Activated T-cell treated with anti-CD3 and anti-CD28 coated beads for 48 hours (primary cell): ENCODE measurements at regions not wholly inside any gene's neighbourhood (a gene's known extent, or its start where the extent isn't known, plus 50 kb on each side); places are given as distances from the start of the nearest gene placed in this dataset.
"Not testable (repeated sequence)": the region's sequence is repeated elsewhere in the genome, so short reads cannot be mapped to it uniquely, and the experiment has no call there.

ENCODE experiments used
- DNase-seq: peaks from one replicate; pipeline ENCODE4 v3.0.0-alpha.2; 2020; ENCODE audit warnings: low read depth

DNA sequence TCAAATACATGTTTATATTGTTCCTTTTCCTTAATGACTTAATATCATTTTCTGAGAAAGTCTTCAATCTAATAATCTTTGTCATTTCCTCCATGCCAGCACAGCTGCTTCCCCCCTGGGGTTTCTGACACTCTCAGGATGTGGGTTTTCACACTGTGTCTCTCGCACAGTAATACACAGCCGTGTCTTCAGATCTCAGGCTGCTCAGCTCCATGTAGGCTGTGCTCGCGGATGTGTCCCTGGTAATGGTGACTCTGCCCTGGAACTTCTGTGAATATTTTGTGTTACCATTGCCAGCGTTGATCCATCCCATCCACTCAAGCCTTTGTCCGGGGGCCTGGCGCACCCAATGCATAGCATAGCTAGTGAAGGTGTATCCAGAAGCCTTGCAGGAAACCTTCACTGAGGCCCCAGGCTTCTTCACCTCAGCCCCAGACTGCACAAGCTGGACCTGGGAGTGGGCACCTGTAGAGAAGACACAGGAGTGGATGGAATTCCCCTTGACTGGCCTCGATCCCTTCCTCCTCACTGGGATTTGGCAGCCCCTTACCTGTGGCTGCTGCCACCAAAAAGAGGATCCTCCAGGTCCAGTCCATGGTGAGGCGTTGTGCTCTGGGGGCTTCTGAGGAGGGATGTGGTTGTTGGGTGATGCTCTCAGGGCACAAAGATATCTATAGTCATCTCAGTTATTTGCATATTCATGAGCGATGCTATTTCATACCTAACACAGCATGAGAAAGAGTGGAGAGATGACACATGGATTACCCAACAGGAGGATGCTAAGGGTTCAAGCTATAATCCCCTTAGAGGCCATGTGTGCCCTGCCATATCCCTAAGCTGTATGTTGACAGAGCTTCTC, 478.8 kb downstream of the TMEM121 start:
- peak; percentile 58 for DNase-seq

GRCh38 chr14:106006043-106006442, 479.7 kb downstream of the TMEM121 start:
- peak; percentile 73 for DNase-seq

GRCh38 chr14:106006716-106007115, 480.3 kb downstream of the TMEM121 start:
- not testable (repeated sequence) for DNase-seq

DNA sequence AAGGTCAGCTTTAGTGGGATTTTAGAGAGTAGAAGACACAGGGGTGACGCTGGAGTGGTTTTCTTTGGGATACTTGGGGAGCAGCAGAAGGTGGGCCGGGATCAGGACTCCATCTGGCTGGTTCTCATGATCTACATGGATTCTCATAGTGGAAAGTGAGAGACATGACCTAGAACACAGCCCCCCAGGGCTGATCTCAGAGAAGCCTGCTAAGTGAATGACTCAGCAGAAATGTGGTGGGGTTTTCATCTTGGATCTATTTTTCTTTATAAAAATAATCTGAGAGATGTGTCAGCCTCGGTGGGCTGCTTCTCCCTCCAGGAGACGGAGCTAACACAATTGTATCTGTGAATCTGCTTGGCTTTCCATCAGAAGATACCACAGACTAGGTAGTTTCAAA, 484.4 kb downstream of the TMEM121 start:
- DNase-seq = no peak

- DNase-seq = peak; percentile 79
Measured at GRCh38 chr14:106011631-106012360, 485.4 kb downstream of the TMEM121 start.

GRCh38 chr14:106012361-106012725, 486.0 kb downstream of the TMEM121 start:
- DNase-seq = not testable (repeated sequence)

GRCh38 chr14:106013879-106014376, 487.5 kb downstream of the TMEM121 start:
- DNase-seq = no peak

- DNase-seq = not testable (repeated sequence)
Measured at GRCh38 chr14:106017952-106018351, 491.6 kb downstream of the TMEM121 start.

- DNase-seq = no peak
Measured at GRCh38 chr14:106021832-106022231, 495.4 kb downstream of the TMEM121 start.

DNA sequence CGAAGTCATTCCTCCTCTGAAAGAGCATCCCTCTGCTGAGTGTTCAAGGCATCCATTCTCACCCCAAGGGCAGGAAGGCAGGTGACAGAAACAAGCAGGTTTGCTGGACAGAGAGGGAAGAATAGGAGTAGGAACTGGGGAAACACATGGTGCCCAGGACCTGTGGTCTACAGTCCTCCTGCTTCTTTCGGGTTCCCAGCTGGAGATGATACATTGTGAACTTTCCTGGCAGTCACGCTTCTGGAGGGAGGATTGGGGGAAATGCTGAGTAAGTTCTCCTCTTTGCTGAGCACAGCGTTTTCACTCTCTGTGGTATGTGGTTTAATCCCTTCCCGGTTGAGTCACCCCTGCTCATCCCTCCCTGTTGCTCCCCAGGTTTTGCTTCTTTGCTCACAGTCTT, 496.3 kb downstream of the TMEM121 start:
- DNase-seq = not testable (repeated sequence)

DNA sequence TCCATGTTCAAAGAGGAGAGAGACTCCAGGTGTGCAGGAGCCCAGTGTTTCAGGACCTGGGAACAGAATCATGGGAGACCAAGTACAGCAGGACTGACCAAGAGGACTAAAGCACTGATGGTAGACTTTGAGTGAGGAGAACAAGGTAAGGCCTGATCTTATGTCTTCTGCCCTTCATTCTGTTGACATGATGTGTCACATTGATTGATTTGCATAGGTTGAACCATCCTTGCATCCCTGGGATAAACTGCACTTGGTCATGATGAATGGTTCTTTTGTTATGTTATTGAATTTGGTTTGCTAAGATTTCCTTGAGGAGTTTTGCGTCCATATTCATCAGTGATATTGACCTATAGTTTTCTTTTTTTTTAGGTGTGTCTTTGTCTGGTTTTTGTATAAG, 497.0 kb downstream of the TMEM121 start:
- DNase-seq = no peak

DNA sequence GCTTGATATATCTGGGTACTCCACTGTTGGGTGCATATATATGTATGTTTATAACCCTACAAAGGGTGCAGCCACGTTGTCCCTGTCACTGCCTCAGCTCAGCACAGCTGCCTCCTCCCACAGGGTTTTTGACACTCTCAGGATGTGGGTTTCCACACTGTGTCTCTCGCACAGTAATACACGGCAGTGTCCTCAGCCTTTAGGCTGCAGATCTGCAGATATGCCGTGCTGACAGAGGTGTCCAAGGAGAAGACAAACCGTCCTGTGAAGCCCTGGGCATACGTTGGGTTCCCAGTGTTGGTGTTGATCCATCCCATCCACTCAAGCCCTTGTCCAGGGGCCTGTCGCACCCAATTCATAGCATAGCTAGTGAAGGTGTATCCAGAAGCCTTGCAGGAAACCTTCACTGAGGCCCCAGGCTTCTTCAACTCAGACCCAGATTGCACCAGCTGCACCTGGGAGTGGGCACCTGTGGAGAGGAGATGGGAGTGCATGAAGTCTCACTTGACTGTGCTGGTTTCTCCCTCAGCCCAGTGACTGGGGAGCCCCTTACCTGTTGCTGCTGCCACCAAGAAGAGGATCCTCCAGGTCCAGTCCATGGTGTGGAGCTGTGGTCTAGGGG, 498.7 kb downstream of the TMEM121 start:
- no peak for DNase-seq

- DNase-seq = no peak
Measured at GRCh38 chr14:106026026-106026425, 499.6 kb downstream of the TMEM121 start.

DNA sequence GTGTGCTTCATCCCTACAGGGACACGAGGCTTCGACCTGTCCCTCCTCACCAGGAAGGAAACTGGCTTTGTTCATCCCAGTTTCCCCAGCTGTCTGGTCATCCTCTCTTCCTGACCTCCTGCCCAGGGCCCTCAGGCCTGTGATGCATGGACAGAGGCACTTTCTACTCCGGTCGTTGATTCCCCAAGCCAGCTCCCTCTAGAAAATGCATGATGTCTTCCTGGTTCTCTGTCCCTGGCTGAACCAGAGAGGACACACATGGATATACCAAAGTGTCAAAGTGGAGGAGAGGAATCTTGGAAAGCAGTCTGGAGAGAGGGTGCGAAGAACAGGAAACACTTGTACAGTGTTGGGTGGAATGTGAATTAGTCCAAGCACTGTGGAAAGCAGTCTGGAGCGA, 501.4 kb downstream of the TMEM121 start:
- not testable (repeated sequence) for DNase-seq

DNA sequence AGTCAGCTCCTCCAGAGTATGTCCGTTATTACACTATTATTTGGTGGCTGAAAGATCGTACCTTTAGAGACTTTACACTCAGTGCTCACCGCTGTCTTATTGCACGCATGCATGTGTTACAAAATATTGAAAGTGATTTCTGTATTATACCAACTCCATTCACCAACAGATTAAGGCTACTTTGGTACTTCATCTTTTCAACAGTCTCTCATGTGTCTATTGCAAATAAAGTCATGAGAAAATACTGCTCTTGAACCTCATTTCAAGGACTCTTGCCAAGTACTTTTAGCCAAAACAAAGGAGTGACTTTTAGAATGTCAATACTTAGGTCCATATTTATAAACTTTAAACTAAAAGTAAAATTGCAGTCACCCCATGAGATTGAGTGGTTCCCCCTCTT, 503.6 kb downstream of the TMEM121 start:
- no peak for DNase-seq

DNA sequence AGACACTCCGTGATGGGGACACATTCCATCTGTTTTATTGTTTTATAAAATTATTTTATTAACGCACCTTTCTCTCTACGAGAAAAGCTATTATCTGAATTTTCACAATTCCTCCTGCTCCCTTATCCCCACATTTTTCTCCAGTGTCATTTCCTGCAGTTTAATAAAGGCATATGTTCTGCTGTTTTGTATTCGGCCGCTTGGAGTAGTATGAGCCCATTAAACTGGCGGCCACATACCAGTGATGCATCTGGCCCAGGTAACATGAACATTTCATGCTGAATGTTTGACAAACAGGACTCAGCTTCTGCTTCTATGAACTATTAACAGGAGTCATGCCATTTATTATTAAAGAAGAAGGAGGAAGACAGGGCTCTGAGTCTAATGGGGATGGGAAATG, 511.0 kb downstream of the TMEM121 start:
- no peak for DNase-seq

GRCh38 chr14:106038263-106038662, 511.9 kb downstream of the TMEM121 start:
- no peak for DNase-seq

GRCh38 chr14:106039400-106039799, 513.0 kb downstream of the TMEM121 start:
- peak; percentile 54 for DNase-seq

- no peak for DNase-seq
Measured at GRCh38 chr14:106044515-106044914, 518.1 kb downstream of the TMEM121 start.

GRCh38 chr14:106044949-106045596, 518.7 kb downstream of the TMEM121 start:
- DNase-seq = peak; percentile 83

GRCh38 chr14:106051796-106052195, 525.4 kb downstream of the TMEM121 start:
- DNase-seq = no peak

DNA sequence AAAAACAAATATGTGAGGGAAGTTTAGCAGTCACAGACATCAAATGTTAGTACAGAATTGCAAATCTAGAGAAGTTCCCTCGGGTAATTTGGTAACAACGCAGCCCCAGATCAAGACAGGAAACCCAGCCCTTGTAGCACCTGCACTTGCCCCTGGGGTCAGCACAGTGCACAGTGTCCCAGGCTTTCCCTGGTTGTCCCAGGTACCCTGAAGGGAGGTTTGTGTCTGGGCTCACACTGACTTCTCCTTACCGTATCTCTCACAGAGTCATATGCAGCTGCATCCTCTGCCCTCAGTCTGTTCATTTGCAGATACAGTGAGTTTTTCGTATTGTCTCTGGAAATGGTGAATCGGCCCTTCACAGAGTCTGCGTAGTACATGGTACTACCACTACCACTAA, 528.9 kb downstream of the TMEM121 start:
- DNase-seq = no peak
